Fibroblast of skin of right biceps (primary cell): ENCODE measurements at regions not wholly inside any gene's neighbourhood (a gene's known extent, or its start where the extent isn't known, plus 50 kb on each side); places are given as distances from the start of the nearest gene placed in this dataset.
A peak's percentile ranks its signal among the peaks of the same experiment; 100 is the strongest.

Experiments used
- DNase-seq: peaks from one replicate; pipeline ENCODE4 v3.0.0-alpha.2; 2013

DNA sequence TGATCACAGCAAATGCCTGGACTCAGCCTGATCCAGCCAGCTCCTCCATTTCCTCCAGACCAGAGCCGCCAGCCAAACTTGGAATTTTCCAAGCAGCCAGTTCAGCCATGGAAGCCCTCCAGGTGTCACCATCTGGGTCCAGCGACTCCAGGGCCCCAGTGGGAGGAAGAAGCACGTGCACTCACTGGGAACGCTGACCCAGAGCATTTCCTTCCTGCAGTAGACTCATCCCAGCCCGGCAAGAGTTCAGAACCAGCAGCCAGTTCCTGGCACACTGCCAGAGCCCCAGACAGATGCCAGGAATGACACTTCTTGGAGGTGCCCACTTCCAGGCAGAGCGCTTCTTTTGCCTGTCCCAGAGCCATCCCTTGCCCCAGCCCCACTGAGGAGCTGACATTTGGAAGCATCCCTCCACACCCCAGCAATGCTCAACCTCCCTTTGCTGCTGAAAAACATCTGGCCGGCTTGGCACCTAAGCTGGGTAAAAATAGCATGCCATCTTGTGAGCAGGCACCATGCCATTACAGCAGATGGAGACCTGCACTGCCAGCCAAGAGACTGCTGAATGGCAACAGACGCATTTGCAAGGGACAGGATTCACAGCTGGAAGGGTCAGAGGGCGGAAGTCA lies 460.3 kb upstream of the PROK2 start:
- DNase-seq, result no peak

DNA sequence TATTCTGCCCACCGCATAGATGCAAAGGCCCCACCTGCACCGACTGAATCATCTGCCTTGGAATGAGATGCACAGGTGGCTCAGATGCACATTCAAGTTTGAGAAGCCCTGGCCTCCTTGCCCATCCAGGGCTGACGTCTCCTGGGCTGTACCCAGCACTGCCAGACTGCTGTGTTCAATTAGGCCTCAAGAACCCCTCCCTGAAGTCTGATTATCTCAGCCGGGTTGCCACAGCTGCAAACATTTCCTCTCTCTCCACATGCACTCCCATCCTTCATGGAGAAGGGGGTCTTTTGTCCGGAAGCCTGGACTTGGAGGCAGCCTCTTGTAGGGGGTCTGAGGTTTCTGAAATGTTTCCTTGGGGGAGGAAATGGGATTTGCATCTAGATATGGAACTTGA lies 459.4 kb upstream of the PROK2 start:
- no peak for DNase-seq

DNA sequence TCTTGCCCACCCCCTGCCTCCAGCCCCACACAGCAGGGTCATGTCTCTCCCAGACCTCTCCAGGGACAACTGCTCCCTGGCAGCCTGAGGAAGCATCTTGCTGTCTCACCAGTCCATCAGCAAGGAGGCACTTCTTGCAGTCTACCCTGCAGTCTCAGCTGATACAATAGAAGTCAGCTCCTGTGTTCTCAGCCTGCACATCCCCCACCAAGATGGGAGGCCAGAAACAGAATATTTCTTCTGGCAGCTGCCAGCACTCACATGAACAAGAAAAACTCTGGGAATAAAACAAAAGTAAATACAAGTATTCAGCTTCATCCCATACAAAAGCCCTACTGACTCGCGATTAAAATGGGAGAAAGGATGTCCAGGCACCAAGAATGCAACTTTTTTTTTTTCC lies 457.4 kb upstream of the PROK2 start:
- no peak for DNase-seq

DNA sequence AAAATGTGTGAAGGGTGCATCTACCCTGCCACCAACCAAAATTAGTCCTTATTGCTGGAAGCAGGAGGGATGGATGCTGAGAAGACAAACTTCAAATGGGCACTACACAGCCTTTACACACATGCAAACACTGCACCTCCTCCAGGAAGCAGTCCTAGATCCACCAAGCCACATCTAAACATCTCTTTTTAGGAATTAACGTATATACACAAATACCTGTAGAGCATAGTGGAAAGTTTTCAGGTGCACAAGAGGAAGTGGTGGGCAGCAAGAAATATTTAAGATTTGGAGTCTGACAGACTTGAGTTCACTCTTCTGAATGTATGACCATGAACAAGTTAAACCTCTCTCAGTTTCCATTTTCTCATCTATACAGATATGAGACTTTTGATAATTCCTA lies 456.6 kb upstream of the PROK2 start:
- no peak for DNase-seq

DNA sequence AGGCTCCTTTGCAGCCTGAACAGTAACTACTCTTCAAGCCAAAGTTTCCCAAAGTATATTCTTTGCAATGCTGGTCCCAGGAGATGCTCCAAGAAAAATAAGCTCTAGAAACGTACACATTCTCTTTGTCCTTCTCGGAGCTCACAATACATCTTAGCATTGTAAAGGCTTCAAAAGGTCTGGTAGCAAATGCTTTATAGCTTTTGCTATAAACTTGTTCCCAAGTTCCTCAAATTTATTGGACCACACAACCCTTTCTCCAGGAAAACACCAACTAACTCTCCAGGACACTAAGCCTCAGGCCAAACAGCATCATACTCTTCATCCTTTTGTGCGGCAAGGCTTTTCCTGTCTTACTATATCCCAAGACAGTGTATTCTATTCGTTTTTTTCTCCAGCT lies 455.6 kb upstream of the PROK2 start:
- no peak for DNase-seq

DNA sequence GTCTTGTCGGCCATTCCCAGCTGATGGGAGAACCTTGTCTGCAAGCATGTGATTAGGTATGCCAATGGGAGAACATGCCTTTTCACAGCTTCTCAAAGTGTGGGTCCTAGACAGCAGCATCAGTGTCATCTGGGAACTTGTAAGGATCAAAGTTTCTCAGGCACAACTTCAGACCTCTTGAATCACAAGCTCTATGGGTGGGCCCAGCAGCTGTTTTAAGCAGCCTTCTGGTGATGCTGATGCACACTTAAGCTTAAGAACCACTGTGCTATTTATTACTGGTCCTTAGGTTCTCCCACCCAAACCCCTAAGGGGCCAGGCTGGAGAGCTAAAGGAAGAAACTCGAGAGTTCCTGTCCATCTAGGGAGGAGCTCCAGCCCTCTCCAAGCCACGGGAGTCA lies 453.9 kb upstream of the PROK2 start:
- no peak for DNase-seq

DNA sequence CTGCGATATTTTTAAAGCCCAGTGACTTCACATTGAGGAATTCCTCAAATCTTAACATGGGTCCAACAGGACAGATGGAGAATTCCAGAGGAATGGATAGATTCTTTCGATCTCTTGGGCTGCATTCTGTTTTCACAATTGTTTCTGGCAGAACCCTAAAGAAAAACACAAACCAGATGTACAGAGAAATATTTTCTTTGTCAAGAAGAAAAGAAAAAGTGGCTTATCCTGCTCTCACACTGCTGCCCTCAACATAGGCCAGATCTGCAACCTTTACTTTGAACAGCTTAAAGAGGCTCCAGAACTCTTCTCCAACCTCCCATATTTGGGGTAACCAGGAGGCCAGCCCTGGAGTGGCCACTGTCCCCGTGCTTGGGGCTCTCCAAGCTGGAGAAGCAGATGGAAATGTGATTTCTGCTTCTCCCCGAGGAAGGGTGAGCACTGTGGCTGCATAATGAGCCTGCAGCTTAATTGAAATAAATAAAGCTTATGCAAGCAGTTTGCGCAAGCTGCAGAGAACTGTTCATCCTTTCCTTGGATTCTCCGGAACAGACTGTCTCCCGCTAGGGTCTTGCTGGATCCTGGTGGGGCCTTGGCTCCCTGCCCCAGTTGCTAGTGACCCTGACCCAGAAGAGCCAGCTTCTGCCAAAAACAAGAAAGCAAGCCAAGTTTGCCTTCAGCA lies 453.2 kb upstream of the PROK2 start:
- DNase-seq, result peak; percentile 72

- DNase-seq, result no peak
Observed at GRCh38 chr3:72237679-72238009, 452.7 kb upstream of the PROK2 start.

DNA sequence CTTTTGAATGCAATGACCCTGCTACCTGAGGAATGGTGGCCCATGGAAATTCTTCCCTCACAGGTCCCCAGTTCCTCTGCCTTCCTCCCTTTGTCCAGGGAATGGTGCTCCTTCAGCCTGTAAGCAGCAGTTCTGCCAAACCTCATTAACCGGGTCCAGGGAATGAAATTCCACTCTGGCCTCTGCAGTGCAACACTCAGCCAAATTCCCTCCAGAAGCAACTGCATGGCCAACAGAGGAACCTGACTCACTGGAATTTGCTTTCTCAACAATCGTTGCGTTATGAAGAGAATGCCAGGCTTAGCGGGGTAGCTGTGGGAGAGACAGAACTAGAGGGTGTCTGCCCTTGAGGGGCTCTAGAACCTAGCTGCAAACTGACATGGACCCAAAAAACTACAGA lies 449.4 kb upstream of the PROK2 start:
- peak; percentile 75 for DNase-seq

DNA sequence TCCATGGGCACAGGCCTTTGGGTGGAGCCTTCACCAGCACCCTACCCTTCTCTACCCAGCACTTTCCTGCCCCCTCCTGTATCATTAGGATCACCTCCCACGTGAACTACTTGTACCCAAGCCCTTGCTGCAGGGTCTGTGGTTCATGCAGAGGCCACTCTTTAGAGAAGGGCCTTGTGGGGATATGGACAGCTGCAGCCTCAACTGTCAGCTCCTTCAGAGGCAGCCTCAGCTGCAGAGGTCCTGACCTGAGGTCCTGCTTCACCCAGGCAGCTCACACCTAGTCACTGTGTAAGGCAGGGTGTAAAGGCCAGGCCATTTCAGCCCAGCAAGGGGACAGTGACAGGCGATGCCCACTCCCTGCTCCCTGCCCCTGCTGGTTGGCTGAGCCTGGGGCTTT lies 448.6 kb upstream of the PROK2 start:
- DNase-seq, result no peak

- DNase-seq, result no peak
Observed at GRCh38 chr3:72232777-72233176, 447.8 kb upstream of the PROK2 start.

- DNase-seq, result no peak
Observed at GRCh38 chr3:72232331-72232730, 447.4 kb upstream of the PROK2 start.

DNA sequence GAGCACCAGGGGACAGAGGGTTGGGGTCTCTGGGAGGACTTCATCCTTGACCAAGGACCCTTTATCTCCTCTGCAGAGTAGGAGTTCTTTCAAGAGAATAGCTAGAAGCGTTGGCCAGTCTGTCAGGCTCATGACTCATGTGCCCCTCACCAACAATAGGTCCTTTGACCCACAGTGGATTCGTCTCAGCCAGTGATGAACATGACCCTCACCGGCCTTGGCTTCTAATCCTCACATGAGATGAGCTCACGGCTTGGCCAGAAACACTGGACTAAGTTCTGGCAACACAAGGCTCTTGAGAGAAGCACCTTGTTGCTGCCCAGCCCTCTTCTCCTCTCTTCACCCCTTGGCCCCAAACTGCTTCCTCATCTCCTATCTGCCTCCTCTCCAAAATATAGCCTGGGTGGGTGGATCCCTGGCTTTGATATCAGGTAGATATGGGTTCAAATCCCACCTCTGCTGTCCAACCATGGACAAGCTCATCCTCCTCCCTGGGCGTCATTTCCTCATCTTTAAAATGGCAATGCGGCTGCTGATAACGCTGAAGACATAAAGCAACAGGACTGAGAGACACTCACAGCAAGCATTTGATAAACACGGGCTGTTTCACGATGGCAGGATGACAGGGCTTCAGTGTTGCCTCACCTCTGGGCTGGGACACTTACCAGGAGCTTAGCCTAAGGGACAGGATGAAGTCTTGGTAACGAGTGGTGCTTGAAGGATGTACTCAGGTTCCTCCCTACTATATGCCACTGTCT lies 446.7 kb upstream of the PROK2 start:
- DNase-seq, result no peak

GRCh38 chr3:72230774-72231379 lies 445.9 kb upstream of the PROK2 start:
- DNase-seq, result no peak

DNA sequence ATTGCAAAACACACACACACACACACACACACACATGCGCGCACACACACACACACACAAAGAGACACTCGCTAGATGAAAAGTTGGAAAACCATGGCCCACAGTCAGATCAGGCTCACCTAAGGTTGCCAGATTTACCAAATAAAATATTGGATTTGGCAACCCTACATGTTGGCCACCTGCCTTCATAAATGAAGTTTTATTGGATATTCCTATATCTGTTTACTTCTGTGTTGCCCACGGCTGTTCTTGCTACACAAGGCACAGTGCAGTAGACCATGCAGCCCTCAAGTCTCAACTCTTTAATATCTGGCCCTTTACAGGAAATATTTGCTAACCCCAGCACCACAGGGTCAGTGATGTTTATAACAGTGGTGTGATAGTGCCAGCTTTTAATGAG lies 445.0 kb upstream of the PROK2 start:
- DNase-seq, result no peak

DNA sequence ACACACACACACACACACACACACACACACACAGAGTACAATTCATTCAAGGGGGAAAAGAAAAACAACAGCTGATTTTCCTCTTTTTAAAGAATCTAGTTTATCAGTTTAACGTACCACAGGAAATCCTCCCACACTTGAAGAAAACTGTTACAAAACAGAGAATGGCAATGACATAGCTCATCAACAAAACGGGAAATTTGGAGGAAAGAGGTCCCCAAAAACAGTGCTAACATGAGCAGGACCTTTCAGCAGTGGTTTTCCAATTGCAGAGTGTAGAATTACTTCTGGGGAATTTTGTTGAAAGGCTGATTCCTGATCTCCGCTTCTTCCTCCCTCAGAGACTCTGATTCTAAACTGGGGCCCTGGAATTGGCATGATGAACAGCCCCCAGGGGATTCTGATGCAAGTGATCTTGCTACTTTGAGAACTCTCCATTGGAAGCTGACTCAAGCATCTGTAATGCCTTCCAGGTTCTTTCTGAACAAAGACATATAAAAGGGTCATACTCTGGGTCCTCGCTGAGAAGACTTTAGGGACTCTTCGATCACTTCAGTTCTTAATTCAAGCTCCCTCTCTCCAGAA lies 442.6 kb upstream of the PROK2 start:
- peak; percentile 64 for DNase-seq

DNA sequence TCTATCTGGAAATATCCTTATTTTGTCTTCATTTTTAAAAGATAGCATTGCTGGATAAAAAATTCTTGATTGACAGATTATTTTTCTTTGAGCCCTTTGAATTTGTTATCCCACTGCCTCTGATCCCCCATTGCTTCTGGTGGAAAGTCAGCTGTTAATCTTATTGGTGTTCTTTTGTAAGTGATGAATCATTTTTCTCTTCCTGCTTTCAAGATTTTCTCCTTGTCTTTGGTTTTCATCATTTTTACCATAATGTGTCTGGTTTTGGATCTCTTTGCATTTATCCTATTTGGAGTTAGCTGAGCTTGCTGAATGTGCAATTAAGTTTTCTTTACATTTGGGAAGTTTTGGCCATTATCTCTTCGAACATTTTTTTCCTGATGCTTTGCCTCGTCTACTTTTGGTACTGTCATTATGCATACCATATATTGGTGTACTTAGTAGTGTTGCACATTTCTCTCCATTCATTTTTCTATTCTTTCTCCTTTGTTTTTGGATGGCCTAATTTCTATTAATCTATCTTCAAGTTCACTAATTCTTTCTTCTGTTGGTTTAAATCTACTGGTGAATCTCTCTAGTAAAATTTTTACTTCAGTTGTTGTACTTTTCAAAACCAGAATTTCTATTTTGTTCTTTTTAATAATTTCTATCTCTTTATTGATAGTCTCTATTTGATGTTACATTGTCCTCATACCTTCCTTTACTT lies 440.0 kb upstream of the PROK2 start:
- no peak for DNase-seq

- DNase-seq, result no peak
Observed at GRCh38 chr3:72223628-72224027, 438.7 kb upstream of the PROK2 start.

DNA sequence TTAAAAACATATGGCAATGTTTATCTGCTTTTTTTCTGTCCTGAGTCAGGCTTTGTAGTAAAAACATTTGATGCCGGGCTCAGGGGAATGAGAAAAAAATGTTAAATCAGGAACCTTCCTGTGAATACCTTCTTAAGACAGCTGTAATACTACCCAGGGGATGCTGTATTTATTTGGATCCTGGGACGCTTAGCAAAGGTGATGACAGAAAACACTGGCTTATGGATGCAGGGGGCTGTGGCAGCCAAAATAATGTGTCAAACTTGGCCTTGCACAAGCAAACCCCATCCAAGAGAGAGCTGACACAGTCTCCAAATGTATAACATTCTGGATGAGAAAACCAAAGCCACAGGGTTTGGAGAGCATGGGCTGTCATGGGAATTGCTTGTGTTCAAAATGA lies 438.2 kb upstream of the PROK2 start:
- peak; percentile 82 for DNase-seq

GRCh38 chr3:72222410-72222809 lies 437.5 kb upstream of the PROK2 start:
- no peak for DNase-seq

GRCh38 chr3:72220946-72221345 lies 436.0 kb upstream of the PROK2 start:
- peak; percentile 67 for DNase-seq

GRCh38 chr3:72219752-72220151 lies 434.8 kb upstream of the PROK2 start:
- DNase-seq, result no peak

DNA sequence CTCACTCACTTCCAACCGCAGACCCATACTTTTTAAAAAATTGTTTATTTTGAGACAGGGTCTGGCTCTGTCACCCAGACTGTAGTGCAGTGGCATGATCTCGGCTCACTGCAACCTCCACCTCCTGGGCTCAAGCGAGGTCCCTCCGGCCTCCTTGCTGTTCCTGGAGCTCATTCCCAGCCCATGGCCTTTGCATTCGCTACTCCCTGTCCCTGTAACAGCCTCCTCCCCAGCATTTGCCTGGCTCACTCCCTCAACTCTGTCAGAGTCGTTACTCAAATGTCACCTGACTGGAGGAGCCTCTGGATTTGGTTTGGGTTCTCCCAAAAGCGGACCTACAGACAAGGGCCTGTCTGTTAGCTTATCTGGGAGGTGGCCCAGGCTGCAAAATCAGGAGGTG lies 432.6 kb upstream of the PROK2 start:
- no peak for DNase-seq
